ENCODE measurements at regions not wholly inside any gene's neighbourhood (a gene's known extent, or its start where the extent isn't known, plus 50 kb on each side); places are given as distances from the start of the nearest gene placed in this dataset.

- no peaks in the 10 kb centered on the region for H3K4me1 ChIP-seq (ENCODE audit: insufficient read depth, low read length)
- no peaks in the 10 kb centered on the region for H3K27me3 ChIP-seq (ENCODE audit: insufficient read depth, low read length, poor library complexity, severe bottlenecking)
- Mint-ChIP-seq H3K27ac (no peak overlapping the region), H3K27me3 (peaks cover 5 to 32% of the 10 kb centered on the region in 2 donors), H3K4me3 (no peak overlapping the region), H3K9me3 (no peaks in the 10 kb centered on the region), H3K4me1 (no peaks in the 10 kb centered on the region), H3K36me3 (no peaks in the 10 kb centered on the region)
- no peaks in the 10 kb centered on the region for H3K36me3 ChIP-seq (ENCODE audit: insufficient read depth, low read length)
- DNase-seq, result no peak
- H3K9me3 ChIP-seq (ENCODE audit: low read length), result no peaks in the 10 kb centered on the region
- CTCF ChIA-PET, result no interaction called here
- no peak overlapping the region for H3K27ac ChIP-seq (ENCODE audit: low read depth, low read length)
- POLR2A ChIA-PET, result no interaction called here
- no peak overlapping the region for H3K4me3 ChIP-seq (ENCODE audit: low read length)
These were observed 96.5 kb downstream of the RBM43 start for GRCh38 chr2:151165105-151165684.

DNA sequence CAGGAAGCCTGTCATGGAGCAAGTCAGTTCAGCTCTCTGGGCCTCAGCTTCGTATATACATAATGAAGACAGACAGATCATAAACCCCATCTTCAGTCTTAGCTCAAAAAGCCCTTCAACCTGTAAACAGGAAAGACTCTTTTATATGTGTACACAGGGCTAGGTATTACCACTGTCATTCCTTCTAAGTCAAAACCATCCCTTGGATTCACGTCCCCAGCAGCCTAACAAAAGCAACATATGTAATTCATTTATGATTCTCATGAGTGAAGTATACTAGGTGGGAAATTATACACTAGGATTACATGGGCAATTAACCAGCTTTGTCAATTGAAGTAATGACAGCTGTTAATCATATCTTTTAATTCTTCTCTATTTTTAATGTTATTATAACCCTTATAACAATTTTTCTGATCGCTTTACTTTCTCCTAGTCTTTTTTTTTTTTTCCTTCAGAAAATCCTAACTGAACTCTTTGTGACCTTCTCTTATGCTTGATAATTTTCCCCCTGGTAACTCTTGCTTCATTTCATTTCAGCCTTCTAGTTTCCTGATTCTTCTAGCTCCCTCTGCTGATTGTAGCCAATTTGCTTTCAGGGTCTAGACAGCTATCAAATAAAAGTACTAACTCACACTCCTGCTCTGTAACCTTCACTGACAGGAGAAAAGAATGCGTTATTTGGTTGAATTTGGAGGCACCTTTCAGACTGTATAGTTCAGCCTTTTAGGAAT lies 99.7 kb downstream of the RBM43 start:
- Mint-ChIP-seq H3K4me1 (no peaks in the 10 kb centered on the region), H3K4me3 (no peak overlapping the region), H3K27ac (no peak overlapping the region), H3K27me3 (peaks cover 3 to 37% of the 10 kb centered on the region in 2 donors), H3K9me3 (no peaks in the 10 kb centered on the region), H3K36me3 (no peaks in the 10 kb centered on the region)
- no peak overlapping the region for H3K27ac ChIP-seq (ENCODE audit: low read depth, low read length)
- no peaks in the 10 kb centered on the region for H3K4me1 ChIP-seq (ENCODE audit: insufficient read depth, low read length)
- no peak overlapping the region for H3K4me3 ChIP-seq (ENCODE audit: low read length)
- POLR2A ChIA-PET, result no interaction called here
- H3K27me3 ChIP-seq (ENCODE audit: insufficient read depth, low read length, poor library complexity, severe bottlenecking), result no peaks in the 10 kb centered on the region
- H3K36me3 ChIP-seq (ENCODE audit: insufficient read depth, low read length), result no peaks in the 10 kb centered on the region
- no peak for DNase-seq
- CTCF ChIA-PET, result no interaction called here
- no peaks in the 10 kb centered on the region for H3K9me3 ChIP-seq (ENCODE audit: low read length)

DNA sequence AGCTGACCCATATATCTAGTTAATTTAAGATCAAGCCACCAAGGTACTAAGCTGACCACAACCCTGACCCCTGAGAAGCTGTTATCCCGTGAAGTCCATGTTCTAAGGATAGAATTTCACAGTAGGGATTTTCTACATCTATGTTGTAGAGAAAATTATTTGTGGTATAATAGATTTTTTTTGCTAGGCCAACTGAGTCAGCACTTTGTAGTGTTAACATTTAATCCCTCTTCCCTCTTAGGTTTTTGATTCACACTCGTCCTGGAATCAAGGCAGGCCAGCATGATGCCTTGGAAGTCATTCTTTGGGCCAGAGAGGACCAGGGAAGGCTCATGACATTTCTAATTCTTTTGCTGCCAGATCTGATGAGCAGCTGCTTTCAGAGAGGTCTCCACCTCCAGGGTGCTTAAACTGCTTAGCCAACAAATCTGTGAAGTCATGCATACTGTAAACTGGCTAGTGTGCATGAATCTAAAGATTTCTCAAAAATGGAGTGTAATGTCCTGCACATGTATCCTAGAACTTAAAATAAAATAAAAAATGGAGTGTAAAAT lies 102.5 kb downstream of the RBM43 start:
- H3K9me3 Mint-ChIP-seq, result no peaks in the 10 kb centered on the region
- Histone ChIP-seq H3K9me3 (ENCODE audit: low read length) (no peaks in the 10 kb centered on the region), H3K27ac (ENCODE audit: low read depth, low read length) (no peak overlapping the region), H3K4me3 (ENCODE audit: low read length) (no peak overlapping the region), H3K27me3 (ENCODE audit: insufficient read depth, low read length, poor library complexity, severe bottlenecking) (no peaks in the 10 kb centered on the region), H3K36me3 (ENCODE audit: insufficient read depth, low read length) (no peaks in the 10 kb centered on the region), H3K4me1 (ENCODE audit: insufficient read depth, low read length) (no peaks in the 10 kb centered on the region)
- H3K27ac Mint-ChIP-seq, result no peak overlapping the region
- CTCF ChIA-PET, result no interaction called here
- H3K36me3 Mint-ChIP-seq, result no peaks in the 10 kb centered on the region
- no peak overlapping the region for H3K4me3 Mint-ChIP-seq
- POLR2A ChIA-PET, result no interaction called here
- no peaks in the 10 kb centered on the region for H3K4me1 Mint-ChIP-seq
- peaks cover 5 to 38% of the 10 kb centered on the region in 2 donors for H3K27me3 Mint-ChIP-seq
- no peak for DNase-seq

DNA sequence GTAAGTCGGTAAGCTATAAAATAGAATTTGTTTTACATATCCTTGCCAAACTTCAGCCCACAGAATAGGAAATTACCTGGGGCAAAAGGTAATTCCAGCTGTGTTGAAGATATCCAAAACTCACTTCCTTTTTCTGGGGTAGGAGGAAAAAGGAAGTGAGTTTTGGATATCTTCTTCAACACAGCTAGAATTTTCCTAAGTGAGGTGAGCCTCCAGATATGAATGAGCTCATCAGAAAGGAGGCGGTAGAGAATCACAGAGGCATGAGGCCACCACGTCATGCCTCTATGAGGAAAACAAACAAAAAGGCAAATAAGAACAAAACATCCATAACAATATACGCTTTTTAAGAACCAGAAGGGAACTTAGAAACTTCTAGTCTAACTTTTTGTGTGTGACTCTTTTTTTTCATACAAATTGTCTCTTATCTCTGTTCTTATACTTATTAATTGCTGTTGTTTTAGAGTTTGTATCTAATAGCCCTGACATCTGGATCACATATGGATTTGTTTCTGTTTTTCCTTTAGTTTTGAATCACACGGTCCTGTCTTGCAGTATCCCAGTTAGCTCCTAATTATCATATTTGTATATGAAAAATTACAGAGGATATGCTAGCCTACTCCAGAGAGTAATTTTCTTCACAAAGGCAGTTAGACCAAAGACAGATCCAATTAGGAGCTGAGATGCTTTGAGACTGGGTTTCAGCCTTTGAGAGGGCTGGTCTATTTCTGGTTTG lies 104.5 kb downstream of the RBM43 start:
- Histone ChIP-seq H3K9me3 (ENCODE audit: low read length) (no peaks in the 10 kb centered on the region), H3K4me1 (ENCODE audit: insufficient read depth, low read length) (no peaks in the 10 kb centered on the region), H3K27ac (ENCODE audit: low read depth, low read length) (no peak overlapping the region), H3K4me3 (ENCODE audit: low read length) (no peak overlapping the region), H3K27me3 (ENCODE audit: insufficient read depth, low read length, poor library complexity, severe bottlenecking) (no peaks in the 10 kb centered on the region), H3K36me3 (ENCODE audit: insufficient read depth, low read length) (no peaks in the 10 kb centered on the region)
- Mint-ChIP-seq H3K36me3 (peaks cover 0 to 2% (median 0%) of the 10 kb centered on the region in 3 donors), H3K4me1 (no peaks in the 10 kb centered on the region), H3K27ac (no peak overlapping the region), H3K9me3 (no peaks in the 10 kb centered on the region), H3K27me3 (peaks cover 5 to 38% of the 10 kb centered on the region in 2 donors), H3K4me3 (no peak overlapping the region)
- ChIA-PET POLR2A (no interaction called here), CTCF (no interaction called here)
- DNase-seq, result no peak

DNA sequence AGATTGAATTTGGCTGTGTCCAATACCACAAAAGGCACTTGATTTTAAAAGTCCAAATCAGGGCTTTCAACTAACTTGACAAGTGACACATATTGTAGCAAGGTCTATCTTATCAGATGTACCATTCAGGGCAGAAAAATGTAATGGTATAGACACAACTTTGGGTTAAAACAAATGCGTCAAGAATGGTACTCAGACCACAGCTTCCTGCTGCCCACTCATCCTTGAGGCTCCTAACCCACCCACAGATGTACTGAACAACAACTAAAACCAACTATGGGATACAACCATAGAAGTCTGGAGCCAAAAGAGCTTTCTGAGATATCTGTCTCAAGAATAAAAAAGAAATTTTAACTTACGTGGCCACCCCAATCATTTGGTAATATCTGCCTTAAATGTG lies 105.2 kb downstream of the RBM43 start:
- Histone ChIP-seq H3K9me3 (ENCODE audit: low read length) (no peaks in the 10 kb centered on the region), H3K36me3 (ENCODE audit: insufficient read depth, low read length) (no peaks in the 10 kb centered on the region), H3K27me3 (ENCODE audit: insufficient read depth, low read length, poor library complexity, severe bottlenecking) (no peaks in the 10 kb centered on the region), H3K27ac (ENCODE audit: low read depth, low read length) (no peak overlapping the region), H3K4me1 (ENCODE audit: insufficient read depth, low read length) (no peaks in the 10 kb centered on the region), H3K4me3 (ENCODE audit: low read length) (no peak overlapping the region)
- POLR2A ChIA-PET, result no interaction called here
- H3K36me3 Mint-ChIP-seq, result peaks cover 0 to 2% (median 0%) of the 10 kb centered on the region in 3 donors
- CTCF ChIA-PET, result no interaction called here
- no peak for DNase-seq
- no peaks in the 10 kb centered on the region for H3K9me3 Mint-ChIP-seq
- H3K4me3 Mint-ChIP-seq, result no peak overlapping the region
- no peaks in the 10 kb centered on the region for H3K4me1 Mint-ChIP-seq
- no peak overlapping the region for H3K27ac Mint-ChIP-seq
- H3K27me3 Mint-ChIP-seq, result peaks cover 5 to 45% of the 10 kb centered on the region in 2 donors

DNA sequence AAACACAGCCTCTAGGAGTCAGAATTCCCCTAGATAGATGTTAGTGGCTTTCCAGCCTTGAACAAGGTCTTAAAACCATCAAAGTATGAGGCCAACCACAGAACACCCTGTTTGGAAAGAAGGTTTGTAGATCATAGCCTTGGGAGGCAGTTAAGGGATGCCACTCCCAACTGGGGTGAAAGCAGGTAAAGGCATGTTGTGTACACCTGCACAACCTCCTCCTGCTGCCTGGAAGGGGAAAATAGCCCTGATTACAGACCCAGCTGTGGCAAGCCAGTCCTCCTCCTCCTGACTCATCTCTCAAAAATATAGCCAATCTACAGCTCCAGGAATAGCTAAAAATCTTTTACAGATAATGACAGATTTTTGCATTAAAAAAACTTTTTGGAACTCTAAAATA lies 108.1 kb downstream of the RBM43 start:
- Histone ChIP-seq H3K9me3 (ENCODE audit: low read length) (no peaks in the 10 kb centered on the region), H3K27me3 (ENCODE audit: insufficient read depth, low read length, poor library complexity, severe bottlenecking) (no peaks in the 10 kb centered on the region), H3K4me1 (ENCODE audit: insufficient read depth, low read length) (no peaks in the 10 kb centered on the region), H3K4me3 (ENCODE audit: low read length) (no peak overlapping the region), H3K36me3 (ENCODE audit: insufficient read depth, low read length) (no peaks in the 10 kb centered on the region), H3K27ac (ENCODE audit: low read depth, low read length) (no peak overlapping the region)
- Mint-ChIP-seq H3K9me3 (no peaks in the 10 kb centered on the region), H3K27ac (no peak overlapping the region), H3K27me3 (peaks cover 8 to 54% of the 10 kb centered on the region in 2 donors), H3K36me3 (peaks cover 0 to 2% (median 0%) of the 10 kb centered on the region in 3 donors), H3K4me3 (no peak overlapping the region), H3K4me1 (no peaks in the 10 kb centered on the region)
- CTCF ChIA-PET, result no interaction called here
- POLR2A ChIA-PET, result no interaction called here
- no peak for DNase-seq

GRCh38 chr2:151150331-151151320 lies 111.0 kb downstream of the RBM43 start:
- Histone ChIP-seq H3K27me3 (ENCODE audit: insufficient read depth, low read length, poor library complexity, severe bottlenecking) (no peaks in the 10 kb centered on the region), H3K36me3 (ENCODE audit: insufficient read depth, low read length) (no peaks in the 10 kb centered on the region), H3K4me3 (ENCODE audit: low read length) (no peak overlapping the region), H3K4me1 (ENCODE audit: insufficient read depth, low read length) (no peaks in the 10 kb centered on the region), H3K9me3 (ENCODE audit: low read length) (no peaks in the 10 kb centered on the region), H3K27ac (ENCODE audit: low read depth, low read length) (no peak overlapping the region)
- ChIA-PET POLR2A (no interaction called here), CTCF (no interaction called here)
- Mint-ChIP-seq H3K4me1 (no peaks in the 10 kb centered on the region), H3K4me3 (no peak overlapping the region), H3K9me3 (no peaks in the 10 kb centered on the region), H3K27ac (peak overlapping the region in 1 of 8 donors; percentile 17), H3K27me3 (peaks cover 9 to 47% of the 10 kb centered on the region in 2 donors), H3K36me3 (peaks cover 0 to 2% (median 0%) of the 10 kb centered on the region in 3 donors)
- DNase-seq, result no peak
